ENCODE measurements at regions not wholly inside any gene's neighbourhood (a gene's known extent, or its start where the extent isn't known, plus 50 kb on each side); places are given as distances from the start of the nearest gene placed in this dataset.
"Not testable (repeated sequence)": the region's sequence is repeated elsewhere in the genome, so short reads cannot be mapped to it uniquely, and the experiment has no call there.

- no peak for DNase-seq
Measured at GRCh38 chr2:238502088-238502810, 75.5 kb downstream of the ASB1 start.

GRCh38 chr2:238502956-238503791 is 76.4 kb downstream of the ASB1 start:
- no peak for DNase-seq

GRCh38 chr2:238504181-238504931 is 77.6 kb downstream of the ASB1 start:
- no peak for DNase-seq

- no peak for DNase-seq
Measured at GRCh38 chr2:238505119-238505891, 78.6 kb downstream of the ASB1 start.

- no peak for DNase-seq
Measured at GRCh38 chr2:238505892-238506280, 79.2 kb downstream of the ASB1 start.

GRCh38 chr2:238506371-238507068 is 79.8 kb downstream of the ASB1 start:
- no peak for DNase-seq

- no peak for DNase-seq
Measured at GRCh38 chr2:238507836-238508235, 81.1 kb downstream of the ASB1 start.

GRCh38 chr2:238509151-238509835 is 82.6 kb downstream of the ASB1 start:
- DNase-seq, result no peak

GRCh38 chr2:238509903-238510302 is 83.2 kb downstream of the ASB1 start:
- no peak for DNase-seq

GRCh38 chr2:238510911-238511613 is 84.3 kb downstream of the ASB1 start:
- no peak for DNase-seq

GRCh38 chr2:238511614-238511950 is 84.9 kb downstream of the ASB1 start:
- no peak for DNase-seq

- DNase-seq, result no peak
Measured at GRCh38 chr2:238512247-238512867, 85.6 kb downstream of the ASB1 start.

GRCh38 chr2:238513346-238513745 is 86.6 kb downstream of the ASB1 start:
- DNase-seq, result no peak

- DNase-seq, result not testable (repeated sequence)
Measured at GRCh38 chr2:238514024-238514423, 87.3 kb downstream of the ASB1 start.

- DNase-seq, result no peak
Measured at GRCh38 chr2:238515377-238515776, 88.7 kb downstream of the ASB1 start.

GRCh38 chr2:238517209-238517608 is 90.5 kb downstream of the ASB1 start:
- no peak for DNase-seq

- no peak for DNase-seq
Measured at GRCh38 chr2:238518172-238518820, 91.6 kb downstream of the ASB1 start.

GRCh38 chr2:238518821-238519186 is 92.1 kb downstream of the ASB1 start:
- no peak for DNase-seq

- DNase-seq, result no peak
Measured at GRCh38 chr2:238520359-238520886, 93.7 kb downstream of the ASB1 start.

GRCh38 chr2:238521002-238521401 is 94.3 kb downstream of the ASB1 start:
- DNase-seq, result no peak

Measured in right hindlimb (tissue), 1 donor.